CD4-positive, alpha-beta T cell treated with Interleukin-4 for 1 hour (primary cell): ENCODE measurements at regions not wholly inside any gene's neighbourhood (a gene's known extent, or its start where the extent isn't known, plus 50 kb on each side); places are given as distances from the start of the nearest gene placed in this dataset.

Experiments
- DNase-seq, 2 donors: peaks; one replicate each; pipeline ENCODE4 v3.0.0-alpha.2; 2020 to 2022

DNA sequence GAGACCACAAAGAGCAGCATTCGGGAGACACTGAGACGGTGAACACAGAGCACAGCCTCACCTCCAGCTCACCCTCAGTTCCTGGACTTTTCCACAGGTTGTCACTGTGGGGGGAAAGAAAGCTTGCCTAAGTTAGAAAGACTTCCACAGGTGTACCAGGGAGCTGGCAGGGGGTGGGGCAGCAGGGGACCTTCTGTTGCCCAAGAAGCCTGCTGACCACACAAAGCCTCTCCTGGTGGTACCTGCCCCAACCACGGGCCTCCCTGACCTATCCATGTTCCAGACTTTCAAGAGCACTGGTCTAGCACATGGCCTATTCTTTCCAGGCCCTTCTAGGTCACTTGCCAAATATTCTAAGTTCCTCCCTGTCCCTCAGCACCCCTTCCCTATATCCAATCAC lies 550.8 kb downstream of the BNC2 start:
- no peak for DNase-seq

DNA sequence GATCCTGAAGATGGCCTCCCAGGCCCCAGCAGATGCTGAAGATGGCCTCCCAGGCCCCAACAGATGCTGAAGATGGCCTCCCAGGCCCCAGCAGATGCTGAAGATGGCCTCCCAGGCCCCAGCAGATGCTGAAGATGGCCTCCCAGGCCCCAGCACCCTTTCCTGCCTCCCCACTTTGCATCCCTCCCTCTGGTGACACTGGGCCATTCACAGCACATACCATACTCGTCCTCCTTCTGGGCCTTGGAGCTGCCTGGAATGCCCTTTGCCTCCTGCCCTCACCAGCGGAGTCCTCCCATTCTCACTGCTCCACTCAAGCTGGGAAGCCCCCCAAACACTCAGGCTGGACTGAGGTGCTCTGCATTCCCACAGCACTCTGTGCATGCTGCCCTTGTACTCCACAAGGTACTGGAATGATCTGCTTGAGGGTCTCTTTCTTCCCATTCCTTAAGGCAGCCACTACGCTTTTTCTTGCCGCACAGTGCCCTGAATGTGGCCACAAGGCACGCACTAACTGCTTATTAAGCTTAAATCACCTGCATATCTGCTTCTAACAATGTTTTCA lies 550.0 kb downstream of the BNC2 start:
- no peak for DNase-seq

DNA sequence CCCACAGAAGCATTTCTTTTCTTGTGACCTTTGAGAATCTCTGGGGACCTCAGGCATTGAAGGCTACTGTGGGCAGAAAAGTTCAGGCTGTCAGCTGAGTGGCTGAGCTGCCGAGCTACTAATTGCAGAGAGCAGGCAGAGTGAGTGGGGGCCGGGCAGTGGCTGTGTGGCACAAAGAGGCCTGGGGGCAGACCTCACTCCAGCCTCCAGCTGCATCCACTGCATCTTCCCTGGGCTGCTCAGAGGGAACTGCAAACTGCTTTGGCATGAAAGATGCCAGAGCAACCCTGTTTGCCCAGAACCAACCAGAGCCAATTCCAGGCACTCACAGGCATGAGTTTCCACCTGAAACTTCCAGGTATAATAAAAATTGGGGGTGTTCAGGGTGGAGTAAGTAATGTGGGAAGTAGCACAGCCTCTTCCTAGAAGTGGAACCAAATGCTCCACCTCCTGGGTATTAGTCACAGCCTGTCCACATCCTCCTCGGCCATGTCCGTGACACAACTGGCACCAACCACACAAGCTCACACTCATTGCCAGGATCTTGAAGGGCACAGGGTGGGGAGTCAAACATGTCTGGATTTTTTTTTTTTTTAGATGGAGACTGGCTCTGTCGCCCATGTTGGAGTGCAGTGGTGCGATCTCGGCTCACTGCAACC lies 548.9 kb downstream of the BNC2 start:
- peak in 1 of 2 donors; percentile 23 for DNase-seq

DNA sequence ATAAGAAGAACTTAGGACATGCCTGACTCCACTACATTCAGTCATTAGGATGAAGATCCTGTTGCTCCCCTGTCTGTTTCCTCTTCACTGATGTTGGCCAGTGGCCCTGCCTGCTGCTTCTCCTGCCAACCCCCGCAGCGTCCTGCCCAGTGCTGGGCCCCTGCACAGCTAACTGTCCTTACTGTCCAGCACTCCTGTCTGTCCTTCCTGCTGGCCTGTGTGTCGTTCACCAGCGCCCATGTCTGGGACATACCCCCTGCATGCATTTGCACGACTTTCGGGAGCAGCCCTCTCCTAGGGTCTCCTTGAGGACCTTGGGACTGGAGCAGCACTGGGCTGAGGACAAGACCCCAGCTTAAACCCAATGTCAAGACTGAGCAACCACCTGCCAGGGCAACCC lies 547.6 kb downstream of the BNC2 start:
- DNase-seq: no peak

DNA sequence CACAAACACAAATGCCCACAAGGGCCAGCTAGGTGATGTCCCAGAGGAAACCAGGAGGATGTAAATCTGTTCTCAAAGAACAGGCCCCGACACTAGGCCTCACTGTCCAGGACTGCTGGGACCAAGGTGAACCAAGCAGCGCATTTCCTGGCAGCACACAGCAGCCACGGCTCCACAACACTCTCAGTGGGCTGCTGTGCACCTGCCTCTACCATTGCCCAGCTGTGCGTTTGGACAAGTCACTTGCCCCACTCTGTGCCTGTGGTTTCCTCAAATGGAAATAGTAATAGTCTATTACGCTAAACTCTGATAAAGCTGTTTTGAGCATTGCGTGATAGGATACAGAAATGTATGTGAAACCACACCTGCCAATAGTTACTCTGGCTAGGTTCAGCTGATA lies 544.5 kb downstream of the BNC2 start:
- DNase-seq: no peak

DNA sequence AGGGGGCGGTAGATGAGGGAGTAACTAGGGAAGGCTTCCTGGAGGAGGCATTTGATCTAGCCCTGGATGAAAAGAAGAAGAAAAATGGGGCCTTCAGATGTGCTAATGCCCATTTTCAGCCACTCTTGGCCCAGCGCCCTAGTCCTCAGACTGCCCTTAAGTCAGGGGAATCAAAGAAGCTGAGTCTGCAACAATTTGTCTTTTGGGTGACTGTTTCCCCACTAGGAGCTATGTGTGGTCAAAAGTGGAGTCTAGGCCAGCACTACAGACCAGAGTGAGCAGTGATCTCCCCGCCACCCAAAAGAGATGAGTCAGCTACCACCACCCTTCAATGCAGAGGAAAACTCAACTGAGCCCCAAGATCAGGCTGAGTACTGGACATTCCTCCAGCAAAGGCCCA lies 542.1 kb downstream of the BNC2 start:
- DNase-seq: no peak

DNA sequence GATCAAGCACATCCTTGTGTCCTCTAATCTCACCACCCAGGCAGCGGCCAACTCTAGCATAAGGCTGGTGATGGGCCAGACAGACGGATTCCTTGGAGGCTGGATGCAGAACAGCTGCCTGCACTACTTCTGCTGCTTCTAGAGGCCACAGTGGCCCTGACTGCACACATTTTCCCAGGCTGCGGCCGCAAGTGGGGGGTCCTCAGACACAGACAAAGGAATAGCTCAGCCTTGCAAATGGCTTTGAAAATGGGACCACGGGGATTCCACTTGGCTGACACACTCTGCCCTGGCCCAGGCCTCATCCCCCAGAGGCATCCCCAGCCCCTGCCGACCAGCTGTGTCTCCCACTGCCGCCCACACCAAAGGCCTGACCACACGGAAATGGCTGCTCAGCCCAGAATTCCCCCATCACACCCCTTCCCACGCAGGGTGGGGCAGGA lies 540.8 kb downstream of the BNC2 start:
- no peak for DNase-seq

DNA sequence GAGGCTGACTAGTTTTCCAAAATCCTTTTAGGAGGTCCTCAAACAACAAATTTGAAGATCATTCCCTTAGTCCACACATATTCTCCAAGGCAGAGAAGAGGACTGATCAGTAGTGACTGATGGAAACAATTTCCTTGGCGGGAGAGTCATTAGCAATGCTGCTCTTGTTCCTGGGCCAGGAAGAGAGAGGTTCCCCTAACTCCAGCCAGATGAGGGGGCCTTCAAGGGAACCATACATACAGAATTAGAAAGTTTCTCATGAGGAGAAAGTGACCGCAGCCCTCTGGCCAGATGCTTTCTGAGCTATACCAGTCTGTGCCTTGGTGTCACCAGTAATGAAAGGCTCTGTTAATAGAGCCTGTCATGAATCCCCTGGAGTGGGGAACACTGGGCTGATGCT lies 539.4 kb downstream of the BNC2 start:
- DNase-seq: no peak

DNA sequence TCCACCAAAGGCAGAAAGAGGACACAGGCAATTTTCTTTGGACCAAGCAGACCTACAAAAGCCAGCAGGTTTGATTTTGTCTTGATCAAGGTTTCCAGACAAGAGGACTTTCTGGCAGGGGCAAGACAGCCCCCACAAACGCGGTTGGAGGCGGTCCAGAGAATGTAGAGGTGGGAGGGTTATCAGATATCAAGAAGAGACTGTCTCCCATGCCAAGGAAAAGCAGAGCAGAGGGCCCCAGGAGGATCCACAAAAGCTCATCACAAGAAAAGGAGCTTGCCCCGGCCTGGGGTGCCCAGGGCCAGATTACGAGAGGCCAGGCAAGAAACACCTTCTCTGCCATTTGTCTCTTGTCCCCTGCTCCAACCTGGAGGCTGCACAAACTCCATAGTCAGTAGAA lies 538.9 kb downstream of the BNC2 start:
- no peak for DNase-seq

DNA sequence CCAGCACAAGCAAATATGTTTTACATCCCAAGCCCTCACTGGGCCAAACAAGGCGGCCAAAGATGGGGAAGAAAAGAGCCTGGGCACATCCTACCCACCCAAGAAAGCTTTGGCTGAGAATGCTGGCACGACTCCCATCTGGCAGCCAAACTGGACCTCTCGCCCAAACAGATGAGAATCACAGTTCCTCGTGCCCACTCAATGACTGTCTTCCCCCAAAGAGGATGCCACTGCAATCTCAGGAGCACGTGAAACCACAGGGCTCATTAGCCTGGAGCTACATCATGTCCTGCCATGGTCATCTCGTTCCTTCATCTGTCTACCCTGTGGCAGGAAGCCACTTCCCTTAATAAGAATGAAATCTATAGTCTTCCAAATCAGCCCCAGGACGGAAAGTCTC lies 536.8 kb downstream of the BNC2 start:
- no peak for DNase-seq

DNA sequence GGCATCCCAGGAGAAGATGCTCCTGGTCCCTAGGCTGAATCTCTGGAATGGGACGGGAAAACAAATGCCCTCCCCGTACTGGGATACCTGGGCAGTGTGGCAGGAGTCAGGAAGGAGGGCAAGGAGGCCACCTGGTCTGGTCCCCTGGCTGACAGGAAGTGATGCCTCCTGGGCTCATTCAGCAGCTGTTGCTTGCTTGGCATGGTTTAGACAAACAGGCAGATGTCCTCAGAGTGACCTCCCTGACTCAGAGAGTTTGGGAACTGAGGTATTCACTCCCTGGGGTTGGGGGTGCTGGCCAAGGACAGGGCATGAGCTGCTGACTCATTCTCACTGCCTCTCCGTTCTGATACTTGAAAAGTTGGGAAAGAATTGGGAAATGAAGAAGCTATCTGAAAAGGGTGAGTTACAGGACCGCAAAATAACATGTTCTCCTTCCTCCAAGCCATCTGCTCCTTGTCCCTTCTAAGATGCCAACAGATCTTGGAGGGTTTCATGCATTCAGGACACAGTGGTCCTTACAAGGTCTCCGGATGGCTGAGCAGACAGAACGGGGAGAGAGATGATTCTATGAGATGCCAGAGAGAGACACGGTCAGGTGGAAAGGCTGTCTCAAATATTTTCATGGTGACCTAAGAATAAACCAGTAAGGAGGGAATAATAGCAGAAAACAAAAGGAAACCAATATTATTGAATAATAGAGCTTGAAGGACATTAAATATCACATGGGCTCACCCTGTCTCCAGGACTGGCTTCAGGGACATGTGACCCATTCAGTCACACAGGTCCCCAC lies 534.5 kb downstream of the BNC2 start:
- peak in 1 of 2 donors; percentile 30 for DNase-seq

DNA sequence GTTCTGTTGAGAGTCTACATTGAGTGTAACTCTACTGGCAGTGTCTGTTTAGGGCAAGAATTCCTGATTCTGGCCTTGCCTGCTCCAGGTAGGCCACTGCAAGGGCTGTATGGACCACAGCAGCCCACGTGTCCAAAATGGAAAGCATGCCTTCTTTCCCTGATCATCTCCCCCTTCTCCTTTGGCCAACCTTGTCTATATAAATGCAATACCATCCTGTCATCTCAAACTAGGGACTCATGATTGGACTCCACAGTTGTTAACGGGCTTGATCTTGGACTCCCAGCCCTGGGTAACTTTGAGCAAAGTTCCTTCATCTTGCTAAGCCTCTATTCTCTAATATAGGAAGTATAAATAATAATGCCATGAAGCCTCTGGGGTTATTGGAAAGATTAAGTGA lies 533.6 kb downstream of the BNC2 start:
- DNase-seq: no peak

DNA sequence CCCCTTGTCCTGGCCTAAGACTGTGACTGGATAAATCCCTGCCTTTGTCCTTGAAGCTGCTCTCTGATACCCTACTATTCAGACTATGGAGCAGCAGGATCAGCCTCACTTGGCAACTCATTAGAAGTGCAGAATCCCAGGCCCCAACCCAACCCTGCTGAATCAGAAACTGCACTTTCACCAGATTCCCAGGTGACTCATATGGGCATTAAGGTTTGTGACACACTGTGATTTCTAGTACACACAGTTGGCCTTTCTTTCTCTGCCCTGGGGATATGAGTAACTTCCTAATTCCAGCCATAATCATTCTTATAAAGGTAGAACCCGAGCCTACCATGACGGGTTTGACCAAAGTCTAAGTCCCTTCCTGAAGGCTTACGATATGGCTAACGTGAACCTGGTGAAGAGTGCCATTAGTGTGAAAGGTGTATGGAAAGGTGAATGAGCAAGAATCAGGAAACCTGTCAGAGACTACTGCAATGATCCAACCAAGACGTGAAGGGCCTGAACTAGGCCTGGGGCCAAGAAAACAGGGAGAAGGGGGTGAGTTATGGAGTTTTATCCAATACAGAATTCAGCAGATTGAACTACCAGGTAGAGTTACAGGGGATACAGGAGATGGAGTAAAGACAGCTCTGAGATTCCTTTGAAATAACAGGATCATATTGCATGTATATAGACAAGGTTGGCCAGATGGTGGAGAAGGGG lies 533.0 kb downstream of the BNC2 start:
- no peak for DNase-seq

DNA sequence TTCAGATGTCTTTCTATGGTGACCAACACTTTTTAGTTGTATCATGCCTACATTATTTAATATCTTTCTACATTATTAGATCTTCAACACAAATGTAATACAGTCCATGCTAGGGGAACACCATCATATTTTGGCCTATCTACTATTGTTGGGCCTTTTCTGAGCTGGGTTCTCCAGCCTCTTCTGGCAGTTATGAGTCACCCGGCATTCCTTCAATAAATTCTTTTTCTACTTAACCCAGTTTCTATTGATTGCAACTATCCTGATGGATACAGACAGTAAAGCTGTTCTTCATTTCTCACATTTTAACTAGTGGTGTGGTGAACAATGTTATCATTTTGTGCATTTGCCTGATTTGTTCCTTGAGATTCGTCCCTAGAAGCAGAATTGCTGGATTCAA lies 529.3 kb downstream of the BNC2 start:
- DNase-seq: no peak

DNA sequence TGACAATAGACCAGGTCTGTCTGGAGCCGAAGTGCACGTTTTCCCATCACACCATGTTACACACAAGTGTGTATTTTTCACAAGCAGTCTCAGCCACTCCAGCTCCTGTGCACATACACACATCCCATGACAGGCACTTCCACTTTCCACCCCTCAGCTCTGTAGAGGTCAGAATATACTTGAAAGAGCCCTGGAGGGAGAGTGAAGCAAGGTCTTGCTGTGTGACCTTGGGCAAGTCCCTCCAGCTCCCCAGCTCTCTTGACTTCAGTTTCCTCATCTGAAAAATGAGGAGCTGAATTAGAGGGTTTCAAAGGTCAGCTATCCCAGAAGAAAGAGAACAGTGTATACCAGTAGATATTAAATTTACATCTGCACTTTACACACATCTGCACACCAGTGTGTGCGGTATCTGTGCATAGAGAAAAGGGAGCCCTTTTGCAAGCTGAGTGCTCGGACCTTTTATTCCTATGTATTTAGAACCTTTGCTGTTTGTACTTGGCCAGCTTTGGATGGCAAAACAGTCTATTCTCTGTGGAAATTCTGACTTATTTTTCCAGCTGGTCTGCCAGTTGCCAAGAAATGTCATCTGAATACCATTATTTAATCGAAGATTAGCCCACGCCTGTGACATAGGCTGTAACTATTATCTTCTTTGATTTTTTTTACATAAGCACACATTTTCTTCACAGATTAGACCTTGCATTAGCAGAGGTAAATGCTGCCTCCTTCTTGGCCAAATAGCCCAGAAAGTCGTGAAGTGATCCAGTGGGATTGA lies 528.0 kb downstream of the BNC2 start:
- no peak for DNase-seq

DNA sequence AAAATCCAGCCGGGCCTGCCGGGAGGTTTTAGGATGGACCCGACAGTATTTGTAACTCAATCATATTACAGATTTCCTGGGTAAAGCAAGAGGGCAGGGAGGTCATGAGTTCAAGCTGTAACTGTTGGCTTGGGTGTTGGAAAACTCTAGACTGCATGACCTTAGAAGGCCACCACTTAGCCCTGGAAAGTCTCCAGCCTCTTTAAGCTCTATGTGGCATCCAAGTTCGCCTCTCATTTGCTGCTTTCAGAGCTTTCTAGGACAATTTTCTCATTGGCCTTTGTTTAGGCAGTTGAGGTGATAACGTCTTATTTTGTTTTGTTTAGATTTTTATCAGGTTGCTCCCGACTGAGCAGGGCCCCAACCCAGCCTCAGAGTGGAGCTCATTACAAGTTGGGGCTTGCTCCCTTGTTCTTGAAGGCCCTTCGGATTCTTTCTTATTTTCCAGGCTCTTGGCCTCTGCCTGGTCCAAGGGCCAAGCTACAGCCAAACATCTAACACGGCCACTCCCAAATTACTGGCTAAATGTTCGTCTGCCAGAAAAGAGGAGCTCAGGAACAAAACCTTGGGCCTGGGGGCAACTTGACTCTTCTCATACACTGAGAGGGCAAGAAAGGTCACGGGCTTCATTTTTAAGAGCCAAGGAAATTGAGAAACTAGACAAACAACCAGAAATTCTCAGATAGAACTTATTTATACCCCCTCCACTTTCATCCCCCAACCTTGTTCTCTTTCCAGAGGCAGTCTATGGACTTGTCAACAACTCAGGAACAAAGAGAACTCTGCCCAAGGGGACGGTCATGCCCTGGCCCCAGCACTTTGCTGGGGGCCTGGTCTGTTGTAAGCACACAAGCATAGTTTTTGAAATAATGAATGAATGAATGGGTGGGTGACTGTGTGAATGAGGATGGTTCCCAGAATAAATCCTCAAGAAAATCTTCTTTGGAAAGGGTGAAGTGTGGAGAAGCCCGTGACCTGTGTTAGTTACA lies 526.9 kb downstream of the BNC2 start:
- no peak for DNase-seq

DNA sequence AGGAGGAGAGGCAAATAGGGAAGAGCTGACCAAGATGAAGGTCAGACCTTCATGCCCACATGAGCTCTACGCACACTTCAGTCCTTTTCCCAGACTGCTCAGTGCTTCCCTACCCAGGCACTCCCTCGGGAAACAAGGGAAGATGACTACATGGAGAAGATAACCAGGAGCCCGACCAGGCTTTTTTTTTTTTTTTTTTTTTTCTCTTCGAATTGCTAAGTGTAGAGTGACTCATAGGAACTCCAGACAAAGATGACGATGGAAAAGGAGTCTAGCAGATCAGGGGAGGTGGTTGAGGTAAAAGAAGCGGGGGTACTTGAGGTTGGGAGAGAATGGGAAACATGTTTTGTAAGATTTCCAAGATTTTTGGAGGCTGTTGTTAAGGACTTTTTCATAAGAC lies 526.1 kb downstream of the BNC2 start:
- DNase-seq: no peak

DNA sequence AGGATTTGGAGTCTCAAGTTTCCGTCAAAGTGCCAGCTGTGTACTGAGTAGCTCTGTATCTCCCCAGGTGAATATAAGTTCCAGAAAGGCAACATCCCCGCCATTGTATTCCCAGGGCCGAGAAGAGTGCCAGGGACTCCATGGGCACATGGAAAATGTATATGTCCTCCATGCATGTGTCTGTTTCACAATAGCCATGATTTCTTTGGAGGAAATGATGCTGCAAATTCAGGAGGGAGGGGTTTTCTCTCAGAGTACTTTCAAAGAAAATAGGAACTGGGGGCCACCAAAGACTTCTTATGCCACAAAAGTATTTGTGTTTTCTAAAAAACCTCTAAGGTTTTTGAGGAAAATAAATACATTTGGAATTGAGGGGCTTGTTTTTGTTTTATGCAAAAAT lies 524.6 kb downstream of the BNC2 start:
- no peak for DNase-seq

DNA sequence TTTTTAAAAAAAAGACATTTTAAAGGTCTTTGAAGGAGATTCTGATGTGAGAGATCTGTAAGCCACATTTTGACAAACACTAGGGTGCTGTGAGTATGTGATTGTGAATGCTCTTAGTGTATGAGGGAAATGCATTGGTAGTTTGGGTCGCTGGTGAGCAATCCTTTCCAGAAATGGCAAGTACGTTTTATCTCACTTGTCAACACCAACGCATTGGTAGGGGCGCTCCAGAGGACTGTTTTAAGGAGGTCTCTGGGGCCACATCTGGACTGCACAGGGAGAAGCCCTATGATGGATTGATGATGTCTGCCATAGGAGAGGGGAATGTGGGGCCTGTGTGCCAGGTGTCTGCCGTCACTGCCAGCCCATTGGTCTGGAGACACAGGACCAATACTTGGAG lies 522.6 kb downstream of the BNC2 start:
- DNase-seq: no peak

DNA sequence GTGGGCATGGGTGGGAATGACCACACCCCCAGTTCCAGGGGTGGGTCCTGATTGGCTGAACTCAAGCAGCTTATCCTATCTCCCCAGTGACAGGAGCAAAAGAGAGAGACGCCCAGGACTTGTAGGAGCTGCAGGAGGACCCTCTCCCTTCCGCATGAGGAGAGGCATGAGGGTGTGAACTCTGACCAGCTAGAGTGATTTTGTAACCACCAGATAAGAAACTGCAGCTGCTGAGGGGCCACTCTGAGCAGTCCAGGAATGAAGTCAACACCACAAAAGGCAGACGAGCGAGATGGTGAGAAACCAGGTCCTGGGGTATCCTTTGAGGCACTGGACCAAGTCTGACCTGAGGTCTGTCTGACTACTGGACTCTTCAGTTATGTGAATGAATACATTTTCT lies 521.9 kb downstream of the BNC2 start:
- DNase-seq: no peak

DNA sequence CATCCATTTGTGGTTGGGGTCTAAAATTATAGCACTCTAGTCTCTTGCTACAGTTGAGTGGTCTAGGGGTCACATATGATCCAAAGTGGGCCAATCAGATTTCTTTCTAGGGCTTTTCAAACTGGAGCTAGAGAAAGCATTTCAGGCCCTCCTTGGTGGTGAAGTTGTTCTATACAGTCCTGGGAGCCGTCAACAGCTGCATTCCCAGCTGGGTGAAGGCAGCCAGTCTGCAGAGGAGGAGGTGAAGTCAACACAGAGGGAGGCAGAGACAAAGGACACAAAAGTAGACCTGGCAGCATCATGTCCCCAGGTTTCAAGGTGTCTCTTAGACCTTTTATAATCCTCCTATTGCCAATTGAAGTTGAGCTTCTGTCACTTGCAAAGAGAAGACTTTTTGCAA lies 518.2 kb downstream of the BNC2 start:
- no peak for DNase-seq
